Adipocyte (in vitro differentiated cells): ENCODE measurements at regions not wholly inside any gene's neighbourhood (a gene's known extent, or its start where the extent isn't known, plus 50 kb on each side); places are given as distances from the start of the nearest gene placed in this dataset.

ENCODE experiments used
- DNase-seq: peaks from one replicate; pipeline ENCODE4 v3.0.0-alpha.2; 2015; ENCODE audit warnings: low read depth
- H3K27me3 ChIP-seq: replicated peaks from 2 replicates; pipeline ENCODE4 v1.7.0; 2013; ENCODE audit warnings: mild to moderate bottlenecking, low read length, moderate library complexity; ENCODE audit not compliant: control insufficient read depth, insufficient read depth
- H3K36me3 ChIP-seq: 2 replicates; pipeline ENCODE4 v1.7.0; 2013; ENCODE audit warnings: low read length, mild to moderate bottlenecking, moderate library complexity; ENCODE audit not compliant: control insufficient read depth, insufficient read depth, severe bottlenecking
- H3K4me1 ChIP-seq: 2 replicates; pipeline ENCODE4 v1.7.0; 2013; ENCODE audit warnings: mild to moderate bottlenecking, low read length, moderate library complexity; ENCODE audit not compliant: control insufficient read depth, insufficient read depth
- H3K4me3 ChIP-seq: 2 replicates; pipeline ENCODE4 v1.7.0; 2013; ENCODE audit warnings: mild to moderate bottlenecking, low read length, moderate library complexity
- H3K9ac ChIP-seq: 2 replicates; pipeline ENCODE4 v1.7.0; 2013; ENCODE audit warnings: mild to moderate bottlenecking, low read length, moderate library complexity
- H3K9me3 ChIP-seq: 2 replicates; pipeline ENCODE4 v1.7.0; 2013; ENCODE audit warnings: mild to moderate bottlenecking, low read length, moderate library complexity; ENCODE audit not compliant: control insufficient read depth

GRCh38 chr4:66885501-66886165 is 659.7 kb downstream of the CENPC start:
- Histone ChIP-seq H3K4me1 (no peaks in the 10 kb centered on the region), H3K27me3 (no peaks in the 10 kb centered on the region), H3K9me3 (no peaks in the 10 kb centered on the region), H3K36me3 (no peaks in the 10 kb centered on the region), H3K4me3 (no peak overlapping the region), H3K9ac (no peak overlapping the region)
- DNase-seq, result peak; percentile 37

- H3K27me3 ChIP-seq, result no peaks in the 10 kb centered on the region
- no peaks in the 10 kb centered on the region for H3K4me1 ChIP-seq
- H3K36me3 ChIP-seq, result no peaks in the 10 kb centered on the region
- no peaks in the 10 kb centered on the region for H3K9me3 ChIP-seq
- DNase-seq, result no peak
- H3K4me3 ChIP-seq, result no peak overlapping the region
- H3K9ac ChIP-seq, result no peak overlapping the region
These were observed 668.4 kb downstream of the CENPC start for GRCh38 chr4:66876946-66877345.

GRCh38 chr4:66872661-66873060 is 672.6 kb downstream of the CENPC start:
- DNase-seq, result no peak
- Histone ChIP-seq H3K27me3 (no peaks in the 10 kb centered on the region), H3K36me3 (no peaks in the 10 kb centered on the region), H3K4me3 (no peak overlapping the region), H3K9ac (no peak overlapping the region), H3K4me1 (no peaks in the 10 kb centered on the region), H3K9me3 (no peaks in the 10 kb centered on the region)

- H3K4me1 ChIP-seq, result no peaks in the 10 kb centered on the region
These were observed 681.8 kb downstream of the CENPC start for GRCh38 chr4:66863481-66863880.

GRCh38 chr4:66855956-66856355 is 689.3 kb downstream of the CENPC start:
- DNase-seq, result peak; percentile 41
- Histone ChIP-seq H3K27me3 (no peaks in the 10 kb centered on the region), H3K36me3 (no peaks in the 10 kb centered on the region), H3K4me1 (no peaks in the 10 kb centered on the region), H3K9me3 (no peaks in the 10 kb centered on the region), H3K4me3 (no peak overlapping the region), H3K9ac (no peak overlapping the region)

More at GRCh38 chr4:66863481-66863880, 681.8 kb downstream of the CENPC start:
- Histone ChIP-seq H3K4me3 (no peak overlapping the region), H3K27me3 (no peaks in the 10 kb centered on the region), H3K9ac (no peak overlapping the region), H3K9me3 (no peaks in the 10 kb centered on the region), H3K36me3 (no peaks in the 10 kb centered on the region)
- DNase-seq, result no peak

- Histone ChIP-seq H3K4me1 (no peaks in the 10 kb centered on the region), H3K27me3 (no peaks in the 10 kb centered on the region), H3K9ac (no peak overlapping the region), H3K9me3 (no peaks in the 10 kb centered on the region), H3K36me3 (no peaks in the 10 kb centered on the region), H3K4me3 (no peak overlapping the region)
- DNase-seq, result no peak
These were observed 691.5 kb downstream of the CENPC start for GRCh38 chr4:66853845-66854244.

- no peaks in the 10 kb centered on the region for H3K36me3 ChIP-seq
- DNase-seq, result no peak
- H3K27me3 ChIP-seq, result no peaks in the 10 kb centered on the region
- no peak overlapping the region for H3K4me3 ChIP-seq
- H3K9ac ChIP-seq, result no peak overlapping the region
- H3K4me1 ChIP-seq, result no peaks in the 10 kb centered on the region
- no peaks in the 10 kb centered on the region for H3K9me3 ChIP-seq
These were observed 692.5 kb downstream of the CENPC start for GRCh38 chr4:66852843-66853242.

GRCh38 chr4:66849596-66849995 is 695.7 kb downstream of the CENPC start:
- no peak for DNase-seq
- H3K9me3 ChIP-seq, result no peaks in the 10 kb centered on the region
- H3K27me3 ChIP-seq, result no peaks in the 10 kb centered on the region
- no peak overlapping the region for H3K9ac ChIP-seq
- no peaks in the 10 kb centered on the region for H3K36me3 ChIP-seq
- H3K4me1 ChIP-seq, result no peaks in the 10 kb centered on the region
- H3K4me3 ChIP-seq, result no peak overlapping the region

GRCh38 chr4:66842724-66843088 is 702.6 kb downstream of the CENPC start:
- Histone ChIP-seq H3K9ac (no peak overlapping the region), H3K36me3 (no peaks in the 10 kb centered on the region), H3K9me3 (no peaks in the 10 kb centered on the region), H3K27me3 (no peaks in the 10 kb centered on the region), H3K4me1 (no peaks in the 10 kb centered on the region), H3K4me3 (no peak overlapping the region)
- no peak for DNase-seq

- H3K36me3 ChIP-seq, result no peaks in the 10 kb centered on the region
These were observed 703.1 kb downstream of the CENPC start for GRCh38 chr4:66842026-66842723.

GRCh38 chr4:66840178-66840577 is 705.1 kb downstream of the CENPC start:
- Histone ChIP-seq H3K4me1 (no peaks in the 10 kb centered on the region), H3K4me3 (no peak overlapping the region), H3K27me3 (no peaks in the 10 kb centered on the region), H3K9me3 (no peaks in the 10 kb centered on the region), H3K36me3 (no peaks in the 10 kb centered on the region), H3K9ac (no peak overlapping the region)
- DNase-seq, result no peak

More at GRCh38 chr4:66842026-66842723, 703.1 kb downstream of the CENPC start:
- Histone ChIP-seq H3K27me3 (no peaks in the 10 kb centered on the region), H3K4me1 (no peaks in the 10 kb centered on the region), H3K9ac (no peak overlapping the region), H3K4me3 (no peak overlapping the region), H3K9me3 (no peaks in the 10 kb centered on the region)
- no peak for DNase-seq
